Endodermal cell (in vitro differentiated cells): ENCODE measurements at regions not wholly inside any gene's neighbourhood (a gene's known extent, or its start where the extent isn't known, plus 50 kb on each side); places are given as distances from the start of the nearest gene placed in this dataset.

Experiments used
- DNase-seq: peaks from one replicate; pipeline ENCODE4 v3.0.0-alpha.2; 2017
- H3K27ac ChIP-seq: 2 replicates; pipeline ENCODE4 v1.5.1; 2013; ENCODE audit warnings: mild to moderate bottlenecking, low read depth, low read length, moderate library complexity
- H3K27me3 ChIP-seq: 2 replicates; pipeline ENCODE4 v1.6.1; 2013; ENCODE audit warnings: mild to moderate bottlenecking, low read length, moderate library complexity; ENCODE audit not compliant: insufficient read depth, control insufficient read depth, poor library complexity, severe bottlenecking
- H3K36me3 ChIP-seq: 2 replicates; pipeline ENCODE4 v1.7.0; 2013; ENCODE audit warnings: mild to moderate bottlenecking, low read length, moderate library complexity; ENCODE audit not compliant: control insufficient read depth, insufficient read depth
- H3K4me1 ChIP-seq: one replicate; pipeline ENCODE4 v1.7.0; 2013; ENCODE audit warnings: low read length; ENCODE audit not compliant: control insufficient read depth, insufficient read depth
- H3K4me3 ChIP-seq: 2 replicates; pipeline ENCODE4 v1.5.1; 2013; ENCODE audit warnings: mild to moderate bottlenecking, low read length, moderate library complexity
- H3K9ac ChIP-seq: 2 replicates; pipeline ENCODE4 v1.6.1; 2013; ENCODE audit warnings: mild to moderate bottlenecking, low read length, moderate library complexity; ENCODE audit not compliant: poor library complexity, severe bottlenecking; ENCODE audit errors: extremely low read depth
- H3K9me3 ChIP-seq: 2 replicates; pipeline ENCODE4 v1.6.1; 2013; ENCODE audit warnings: mild to moderate bottlenecking, low read length, moderate library complexity; ENCODE audit not compliant: control insufficient read depth
- H3K27ac Mint-ChIP-seq: 2 replicates; pipeline ENCODE4 v1.8.0; 2020; ENCODE audit warnings: mixed read lengths
- H3K27me3 Mint-ChIP-seq: 2 replicates; pipeline ENCODE4 v1.8.0; 2021; ENCODE audit warnings: mild to moderate bottlenecking, mixed read lengths; ENCODE audit not compliant: insufficient read depth
- H3K36me3 Mint-ChIP-seq: 2 replicates; pipeline ENCODE4 v1.8.0; 2020; ENCODE audit warnings: low read depth, mixed read lengths
- H3K4me1 Mint-ChIP-seq: 2 replicates; pipeline ENCODE4 v1.8.0; 2020; ENCODE audit warnings: mixed read lengths
- H3K4me3 Mint-ChIP-seq: 2 replicates; pipeline ENCODE4 v1.8.0; 2020; ENCODE audit warnings: mild to moderate bottlenecking, moderate library complexity, mixed read lengths
- H3K9me3 Mint-ChIP-seq: 2 replicates; pipeline ENCODE4 v1.8.0; 2020; ENCODE audit warnings: mild to moderate bottlenecking, mixed read lengths
- CTCF ChIP-seq: fragments of 200-600 bp; sonication (generic); conservative IDR thresholded peaks from 2 replicates; pipeline ENCODE4 v1.5.0; 2021; ENCODE audit warnings: antibody characterized with exemption, mild to moderate bottlenecking
- WGBS, 2 experiments: methylation state at CpG; one replicate each; pipeline versions ENCODE4 v1.1.5 to v1.1.7; 2013; ENCODE audit warnings: missing lambda C conversion rate in 2 of 2, mixed read lengths in 1 of 2; ENCODE audit not compliant: insufficient coverage in 1 of 2, insufficient read length in 1 of 2; 5-methylcytosine and 5-hydroxymethylcytosine counted together

- H3K27ac ChIP-seq = no peak overlapping the region
- peaks cover 40% of the 10 kb centered on the region for H3K36me3 Mint-ChIP-seq
- H3K27me3 Mint-ChIP-seq = no peaks in the 10 kb centered on the region
- no peak overlapping the region for H3K4me3 Mint-ChIP-seq
- no peaks in the 10 kb centered on the region for H3K27me3 ChIP-seq
- no peaks in the 10 kb centered on the region for H3K9me3 ChIP-seq
- 81 to 100% methylated on average over 2 to 3 of the region's 3 CpGs for WGBS, 2 experiments
- no peak for TF ChIP-seq CTCF
- DNase-seq = no peak
- H3K27ac Mint-ChIP-seq = no peak overlapping the region
- no peaks in the 10 kb centered on the region for H3K9me3 Mint-ChIP-seq
- H3K4me3 ChIP-seq = no peak overlapping the region
- no peak overlapping the region for H3K9ac ChIP-seq
- H3K36me3 ChIP-seq = peaks cover 26% of the 10 kb centered on the region
- peaks cover 3% of the 10 kb centered on the region for H3K4me1 Mint-ChIP-seq
- H3K4me1 ChIP-seq = no peaks in the 10 kb centered on the region
Observed at GRCh38 chr6:158249340-158249836, 62.9 kb upstream of the TULP4 start.

- 71 to 100% methylated on average over 1 of the region's 1 CpG for WGBS, 2 experiments
- H3K27ac Mint-ChIP-seq = no peak overlapping the region
Observed at GRCh38 chr6:158251565-158251964, 60.7 kb upstream of the TULP4 start.

DNA sequence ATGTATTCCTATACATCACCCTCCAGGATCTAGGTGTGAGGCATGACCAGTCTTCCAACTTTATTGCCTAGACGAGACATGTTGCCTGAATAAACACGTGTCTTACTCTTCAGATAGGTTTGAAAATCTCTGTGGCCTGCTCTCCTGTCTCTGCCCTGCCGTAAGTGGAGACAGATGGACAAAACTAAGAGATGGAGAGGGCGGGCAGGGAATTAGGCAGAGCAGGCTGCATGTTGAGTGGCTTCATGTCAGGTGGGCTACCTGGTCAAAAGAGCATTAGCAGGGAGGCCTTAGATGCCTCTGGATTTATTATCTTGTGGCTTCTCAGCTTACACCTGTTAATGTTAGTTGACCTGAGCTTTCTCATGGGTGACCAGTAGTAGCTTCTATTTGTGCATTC lies 59.0 kb upstream of the TULP4 start:
- Histone ChIP-seq H3K27me3 (no peaks in the 10 kb centered on the region), H3K9ac (no peak overlapping the region), H3K4me1 (peaks cover 9% of the 10 kb centered on the region), H3K9me3 (no peaks in the 10 kb centered on the region), H3K36me3 (peaks cover 21% of the 10 kb centered on the region), H3K27ac (no peak overlapping the region), H3K4me3 (no peak overlapping the region)
- Mint-ChIP-seq H3K4me1 (peaks cover 12% of the 10 kb centered on the region), H3K4me3 (no peak overlapping the region), H3K36me3 (peaks cover 27% of the 10 kb centered on the region), H3K9me3 (no peaks in the 10 kb centered on the region), H3K27me3 (no peaks in the 10 kb centered on the region), H3K27ac (no peak overlapping the region)
- no peak for DNase-seq
- TF ChIP-seq CTCF = no peak
- WGBS, 2 experiments = 94 to 95% methylated on average over 3 to 4 of the region's 4 CpGs

More at GRCh38 chr6:158251565-158251964, 60.7 kb upstream of the TULP4 start:
- Mint-ChIP-seq H3K27me3 (no peaks in the 10 kb centered on the region), H3K9me3 (no peaks in the 10 kb centered on the region), H3K4me3 (no peak overlapping the region), H3K4me1 (peaks cover 12% of the 10 kb centered on the region), H3K36me3 (peaks cover 28% of the 10 kb centered on the region)
- peaks cover 9% of the 10 kb centered on the region for H3K4me1 ChIP-seq
- no peak for DNase-seq
- no peak for TF ChIP-seq CTCF
- H3K27me3 ChIP-seq = no peaks in the 10 kb centered on the region
- no peak overlapping the region for H3K9ac ChIP-seq
- no peak overlapping the region for H3K27ac ChIP-seq
- no peak overlapping the region for H3K4me3 ChIP-seq
- H3K9me3 ChIP-seq = no peaks in the 10 kb centered on the region
- peaks cover 14% of the 10 kb centered on the region for H3K36me3 ChIP-seq
